DMS53 treated with DMSO at 0.1 percent for 48 hours (cell line): ENCODE measurements at regions not wholly inside any gene's neighbourhood (a gene's known extent, or its start where the extent isn't known, plus 50 kb on each side); places are given as distances from the start of the nearest gene placed in this dataset.
A peak's percentile ranks its signal among the peaks of the same experiment; 100 is the strongest.

Source experiments
- DNase-seq: peaks from one replicate; lab custom pipeline; 2025; ENCODE audit not compliant: unreplicated experiment; lab: John Stamatoyannopoulos, UW

GRCh38 chr15:66927201-66928077 lies 138.0 kb upstream of the SMAD3 start:
- no peak for DNase-seq

GRCh38 chr15:66928101-66928500 lies 137.3 kb upstream of the SMAD3 start:
- DNase-seq = no peak

- no peak for DNase-seq
Measured at GRCh38 chr15:66928784-66929183, 136.6 kb upstream of the SMAD3 start.

- no peak for DNase-seq
Measured at GRCh38 chr15:66929843-66930402, 135.5 kb upstream of the SMAD3 start.

DNA sequence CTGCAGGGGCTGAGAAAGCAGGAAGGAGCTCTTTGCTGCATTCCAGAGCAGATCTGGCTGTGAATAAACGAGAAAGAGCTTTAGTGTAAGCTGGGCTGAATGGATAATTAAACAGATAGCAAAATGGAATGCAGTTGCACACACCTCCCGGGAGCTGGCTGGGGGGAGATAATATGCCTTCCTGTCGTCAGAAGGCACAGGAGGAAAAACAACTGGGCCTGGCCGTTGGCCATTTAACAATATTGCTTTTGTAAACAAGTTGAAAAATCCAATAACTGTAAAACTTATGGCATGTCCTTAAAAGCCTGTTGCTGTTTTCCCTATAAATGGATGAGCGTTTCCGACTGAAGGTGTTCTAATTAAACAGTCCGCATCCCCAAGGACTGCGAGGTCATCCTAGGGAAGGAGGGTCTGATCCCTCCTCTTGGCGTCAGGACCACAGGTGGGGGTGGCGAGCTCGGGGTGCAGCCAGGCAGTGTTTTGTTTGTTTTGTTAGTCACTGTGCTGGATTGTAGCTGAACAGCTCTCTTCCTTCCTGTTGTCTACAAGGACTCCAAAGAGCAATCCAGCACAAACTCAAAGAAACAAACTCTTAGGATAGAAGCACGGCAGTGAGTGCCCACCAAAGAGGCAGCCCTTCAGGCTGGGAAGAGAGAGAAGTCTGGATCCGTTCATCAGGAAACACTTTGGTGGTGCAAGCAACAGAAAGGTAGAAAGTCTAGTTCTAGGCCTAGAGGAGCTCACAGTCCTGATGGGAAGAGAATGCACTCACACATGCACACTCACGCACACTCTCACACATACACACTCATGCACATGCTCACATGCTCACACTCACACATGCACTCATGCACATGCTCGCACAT lies 133.4 kb upstream of the SMAD3 start:
- DNase-seq = peak; percentile 59

GRCh38 chr15:66932634-66933024 lies 132.8 kb upstream of the SMAD3 start:
- no peak for DNase-seq

DNA sequence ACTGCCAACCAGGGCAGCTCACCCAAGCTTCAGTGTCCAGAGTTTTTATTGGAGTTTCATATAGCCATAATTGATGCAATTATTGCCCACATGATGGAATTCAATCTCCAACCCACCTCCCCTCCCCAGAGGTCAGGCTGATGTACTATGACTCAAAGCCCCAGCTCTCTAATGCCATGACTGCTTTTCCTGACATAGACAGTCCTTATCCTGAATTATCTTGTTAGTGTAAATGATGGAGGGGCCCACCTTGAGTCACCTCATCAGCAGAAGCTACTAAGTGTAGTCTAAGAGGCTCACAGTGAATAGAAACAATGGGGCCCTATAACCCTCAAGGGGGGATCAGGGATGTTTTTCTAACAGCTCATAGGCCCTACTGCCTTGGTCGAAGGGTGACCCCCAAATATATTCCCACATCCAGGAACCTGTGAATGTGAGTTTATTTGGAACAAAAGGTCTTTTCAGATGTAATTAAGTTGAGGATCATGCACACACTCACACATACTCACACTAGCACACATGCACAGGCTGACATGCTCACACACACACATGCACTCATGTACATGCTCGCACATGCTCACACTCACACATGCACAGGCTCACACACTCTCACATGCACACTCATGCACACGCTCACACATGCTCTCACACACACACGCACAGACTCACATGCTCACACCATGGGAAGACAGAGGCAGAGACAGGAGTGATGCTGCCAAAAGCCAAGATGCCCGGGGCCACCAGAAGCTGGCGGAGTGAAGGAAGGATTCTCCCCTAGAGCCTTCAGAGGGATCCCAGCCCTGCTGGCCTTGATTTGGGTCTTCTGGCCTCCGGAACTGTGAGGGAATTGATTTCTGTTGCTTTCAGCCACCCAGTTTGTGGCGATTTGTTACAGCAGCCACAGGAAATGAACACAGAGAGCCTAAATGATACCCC lies 131.2 kb upstream of the SMAD3 start:
- no peak for DNase-seq

DNA sequence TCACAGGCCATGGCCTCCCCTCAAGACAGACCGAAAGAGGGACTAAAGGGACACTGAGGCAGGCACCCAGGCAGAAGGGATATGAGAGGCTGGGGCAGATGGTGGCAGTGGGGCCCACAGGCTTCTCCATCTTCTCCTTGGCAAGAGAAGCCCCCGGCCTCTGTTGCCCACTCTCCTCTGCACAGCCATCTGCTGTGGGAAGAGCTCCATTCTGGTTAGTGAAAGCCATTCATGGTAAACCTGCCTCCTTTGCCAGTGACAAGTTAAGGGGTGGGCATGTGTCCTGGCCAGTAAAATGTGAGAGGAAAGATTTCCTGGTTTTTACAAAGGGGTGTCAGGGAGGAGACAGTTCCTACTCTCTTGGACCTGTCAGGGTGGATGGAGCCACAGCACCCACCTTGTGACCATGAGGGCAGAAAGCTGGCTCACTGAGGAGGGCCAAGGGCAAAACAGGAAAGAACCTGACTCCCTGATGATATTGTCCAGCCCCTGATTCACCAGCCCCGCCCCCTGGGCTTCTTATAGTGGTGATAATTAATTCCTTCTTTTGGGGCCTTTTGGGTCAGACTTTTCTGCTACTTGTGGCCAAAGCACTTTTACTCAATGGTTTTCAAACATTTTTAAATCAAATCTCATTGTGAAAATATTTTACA lies 130.4 kb upstream of the SMAD3 start:
- no peak for DNase-seq

DNA sequence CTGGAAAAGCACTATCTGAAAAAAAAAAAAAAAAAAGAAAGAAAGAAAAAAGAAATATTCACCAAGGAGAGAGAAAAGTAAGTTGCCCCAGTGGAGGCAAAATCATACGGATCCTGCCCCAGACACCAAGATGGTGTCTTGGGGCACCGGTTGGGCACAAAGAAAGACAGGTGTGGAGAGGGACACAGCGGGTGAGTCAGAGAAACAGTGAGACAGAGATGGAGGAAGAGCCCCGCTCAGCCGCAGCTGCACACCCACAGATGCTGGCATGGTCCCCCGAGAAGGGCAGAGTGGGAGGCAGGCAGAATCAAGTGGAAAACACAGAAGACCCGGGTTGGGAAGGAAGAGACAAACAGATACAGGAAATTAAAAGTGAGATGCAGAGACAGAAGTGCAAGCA lies 129.7 kb upstream of the SMAD3 start:
- DNase-seq = no peak

DNA sequence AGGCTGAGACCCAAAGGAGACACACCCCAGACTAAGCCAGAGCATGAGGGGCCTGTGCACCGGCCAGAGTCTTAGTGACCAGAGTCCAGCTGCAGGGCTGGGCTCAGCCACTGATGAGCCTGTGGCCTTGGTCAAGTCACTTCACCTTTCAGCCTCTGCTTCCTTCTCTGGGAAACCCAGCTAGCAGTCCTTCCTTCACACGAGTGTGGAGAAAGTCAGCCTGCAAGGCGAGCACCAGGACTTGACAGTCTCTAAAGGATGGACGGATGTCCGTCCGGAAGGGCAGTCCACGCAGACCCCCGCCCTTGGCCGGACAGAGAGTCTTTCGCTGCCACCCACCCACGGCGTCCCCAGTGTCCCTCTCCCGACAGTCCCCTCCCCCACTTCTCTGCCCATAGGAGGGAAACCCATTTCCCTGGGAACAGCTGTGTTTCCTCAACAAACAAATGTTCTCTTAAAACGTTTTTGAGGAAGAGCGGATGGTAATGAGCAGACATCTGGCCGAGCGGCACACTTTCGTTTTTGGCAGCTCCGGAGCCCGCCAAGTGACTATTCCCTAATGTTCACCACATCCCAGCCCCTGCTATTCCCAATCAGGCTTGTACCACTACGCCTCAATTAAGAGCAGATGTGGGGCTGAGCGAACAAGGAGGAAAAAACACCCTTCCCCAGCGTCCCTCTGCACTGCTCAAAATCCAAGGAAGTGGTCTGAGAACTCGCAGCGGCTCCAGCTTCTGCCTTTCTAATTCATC lies 129.1 kb upstream of the SMAD3 start:
- DNase-seq = no peak

GRCh38 chr15:66936861-66937582 lies 128.4 kb upstream of the SMAD3 start:
- DNase-seq = no peak

DNA sequence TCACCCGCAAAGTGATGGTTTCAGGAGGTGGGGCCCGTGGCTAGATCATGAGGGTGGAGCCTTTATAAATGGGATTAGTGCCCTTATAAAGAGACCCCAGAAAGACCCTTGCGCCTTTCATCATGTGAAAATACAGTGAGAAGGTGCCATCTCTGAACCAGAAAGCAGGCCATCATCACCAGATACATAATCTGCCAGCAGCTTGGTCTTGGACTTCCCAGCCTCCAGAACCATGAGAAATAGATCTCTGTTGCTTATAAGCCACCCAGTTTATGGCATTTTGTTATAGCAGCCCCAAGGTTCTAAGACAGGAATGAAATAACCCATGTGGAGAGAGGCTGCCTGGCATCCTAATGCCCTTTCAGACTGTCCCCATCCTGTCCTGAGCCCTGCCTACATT lies 127.8 kb upstream of the SMAD3 start:
- DNase-seq = no peak

- DNase-seq = no peak
Measured at GRCh38 chr15:66938114-66938830, 127.1 kb upstream of the SMAD3 start.

- no peak for DNase-seq
Measured at GRCh38 chr15:66939016-66939415, 126.4 kb upstream of the SMAD3 start.

DNA sequence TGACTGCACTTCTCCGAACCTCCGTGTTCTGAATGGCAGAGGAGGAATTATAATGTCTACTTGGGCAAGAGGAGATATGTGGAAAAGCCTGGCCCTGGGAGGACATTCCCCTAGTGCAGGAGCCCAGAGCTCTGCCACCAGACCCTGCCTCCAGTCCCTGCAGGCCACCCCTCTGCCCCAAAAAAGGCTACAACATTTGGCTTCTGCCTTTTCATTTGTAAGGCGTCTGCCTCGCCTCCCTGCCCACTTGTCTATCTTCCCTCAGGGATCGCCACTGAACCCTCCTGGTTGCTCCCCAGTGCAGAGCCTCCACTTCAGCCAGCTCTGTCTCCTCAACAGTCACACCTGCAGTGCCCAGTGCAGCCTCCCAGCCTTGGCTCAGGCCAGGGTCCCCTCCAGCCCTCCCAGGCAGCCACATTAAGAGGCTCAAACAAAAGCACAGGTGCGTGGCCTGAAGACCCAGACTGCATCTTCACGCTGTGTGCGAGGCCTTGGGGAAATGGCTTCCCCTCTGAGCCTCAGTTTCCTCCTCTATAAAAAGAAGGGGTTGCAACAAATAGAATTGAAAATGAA lies 125.9 kb upstream of the SMAD3 start:
- no peak for DNase-seq

DNA sequence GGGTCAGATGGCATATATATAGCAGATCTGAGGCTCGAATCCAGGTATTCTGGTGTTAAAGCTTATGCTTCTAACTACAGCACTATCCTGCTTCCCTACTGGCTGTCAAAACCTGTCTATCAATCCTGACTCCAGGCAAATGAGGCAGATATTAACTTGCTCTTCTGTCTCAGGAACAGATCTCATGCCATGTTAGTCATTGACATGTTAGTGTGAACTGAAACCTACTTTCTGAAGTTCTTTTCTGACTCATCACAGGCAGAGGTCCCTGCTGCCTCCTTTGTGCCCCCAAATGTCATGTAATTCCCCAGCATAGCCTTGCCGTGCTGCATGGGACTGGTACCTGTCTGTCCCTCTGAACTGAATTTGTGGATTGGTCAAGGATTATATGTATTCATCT lies 125.0 kb upstream of the SMAD3 start:
- DNase-seq = no peak

GRCh38 chr15:66941108-66941711 lies 124.2 kb upstream of the SMAD3 start:
- no peak for DNase-seq
